ENCODE measurements at regions not wholly inside any gene's neighbourhood (a gene's known extent, or its start where the extent isn't known, plus 50 kb on each side); places are given as distances from the start of the nearest gene placed in this dataset.

DNA sequence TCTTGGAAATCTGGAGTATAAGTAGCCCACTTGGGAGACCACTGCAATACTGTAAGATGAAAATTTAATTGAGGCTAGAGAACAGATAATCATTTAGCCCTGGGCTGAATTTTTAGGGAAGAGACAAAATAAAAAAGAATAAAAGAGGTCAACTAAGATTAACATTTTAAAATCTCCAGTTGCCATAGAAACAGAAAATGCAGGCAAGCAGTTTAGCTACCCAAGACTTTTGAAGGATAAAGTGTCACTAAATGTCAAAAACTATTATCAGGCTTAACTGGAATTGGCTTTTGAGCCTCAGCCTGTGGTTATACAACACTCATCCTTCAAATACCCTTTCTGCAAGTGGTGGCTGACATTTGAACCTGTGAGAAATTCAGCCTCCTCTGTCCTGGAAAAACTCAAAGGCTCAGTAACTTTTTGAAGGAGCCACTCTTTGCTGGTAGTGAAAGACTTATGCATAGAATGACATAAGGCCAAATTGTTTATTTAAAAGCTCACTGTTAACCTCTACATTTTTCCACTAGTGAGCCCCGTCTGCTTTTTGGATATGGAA lies 220.7 kb upstream of the KCNJ16 start:
- DNase-seq, result no peak

DNA sequence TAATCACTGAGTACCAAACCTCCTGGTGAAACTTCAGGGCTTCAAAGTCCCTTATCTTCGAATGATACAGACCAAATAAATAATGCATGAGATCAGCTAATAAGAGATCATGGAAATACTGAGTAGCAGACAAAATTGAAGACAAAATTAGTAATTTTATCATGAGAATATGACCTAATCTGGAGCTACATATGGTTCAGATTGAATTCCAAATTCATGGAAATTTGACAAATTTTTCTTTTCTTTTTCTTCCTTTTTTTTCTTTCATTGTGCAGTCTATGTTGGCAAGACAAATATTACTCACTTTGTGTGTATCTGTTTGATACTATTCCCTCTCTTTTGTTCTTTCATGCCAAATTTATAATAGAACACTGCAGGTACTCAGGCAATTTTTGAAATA lies 218.1 kb upstream of the KCNJ16 start:
- DNase-seq, result no peak

DNA sequence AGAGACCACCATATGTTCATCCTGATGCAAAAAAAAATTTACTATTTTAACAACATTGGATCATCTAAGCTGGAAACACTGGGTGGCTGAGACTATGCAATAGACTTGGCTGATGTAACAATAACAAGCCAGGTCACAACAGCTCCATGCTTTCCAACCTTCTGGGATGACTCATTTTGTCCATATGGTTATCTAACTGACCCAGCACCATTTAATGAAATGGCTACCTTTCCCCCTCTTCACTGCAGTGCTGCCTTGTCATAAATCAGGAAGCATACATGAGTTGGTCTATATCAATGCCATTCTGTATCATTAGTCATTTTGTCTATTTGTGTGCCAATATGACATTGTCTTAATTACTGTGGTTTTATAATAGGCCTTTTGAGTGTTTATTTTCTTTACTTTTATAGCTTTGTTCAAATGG lies 217.6 kb upstream of the KCNJ16 start:
- no peak for DNase-seq

GRCh38 chr17:69858460-69858859 lies 216.6 kb upstream of the KCNJ16 start:
- no peak for DNase-seq

GRCh38 chr17:69860142-69860680 lies 214.8 kb upstream of the KCNJ16 start:
- DNase-seq, result no peak

DNA sequence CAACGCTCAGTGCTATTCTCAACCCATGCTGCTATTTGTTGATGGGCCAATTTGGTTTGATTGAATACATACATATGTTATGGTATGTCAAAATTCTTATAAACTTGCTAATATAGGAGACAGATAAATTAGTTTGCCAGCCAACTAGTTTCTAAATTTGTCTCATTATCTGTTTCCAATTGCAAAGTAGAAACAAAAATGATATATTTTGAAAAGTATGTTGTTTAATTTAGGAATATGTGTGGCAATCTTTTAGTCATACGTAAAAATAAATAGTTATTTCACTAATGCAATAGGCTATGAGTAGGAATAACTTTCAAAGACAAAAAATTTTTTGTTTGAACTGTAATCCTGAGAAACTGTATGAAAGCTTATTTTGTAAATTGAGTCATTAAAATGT lies 210.6 kb upstream of the KCNJ16 start:
- DNase-seq, result no peak

DNA sequence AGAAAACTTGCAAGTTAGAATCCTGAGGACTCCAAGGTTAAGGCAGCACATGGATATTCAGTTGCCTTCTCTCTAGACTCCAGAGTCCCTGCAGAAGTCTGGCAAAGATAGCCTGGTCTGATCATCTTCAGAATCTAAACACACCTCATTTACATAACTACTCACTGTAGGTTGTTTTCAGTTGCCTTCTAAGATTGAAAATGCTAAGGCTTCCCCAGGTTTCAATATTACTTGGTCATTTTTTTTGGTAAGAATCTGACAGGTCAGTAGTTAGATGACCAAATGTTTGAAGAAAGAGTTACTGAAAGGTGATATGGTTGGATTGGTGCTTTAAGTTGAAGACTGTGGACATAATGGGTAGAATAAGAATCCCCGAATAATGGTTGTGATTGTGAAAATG lies 205.4 kb upstream of the KCNJ16 start:
- no peak for DNase-seq

GRCh38 chr17:69870091-69870530 lies 204.9 kb upstream of the KCNJ16 start:
- DNase-seq, result no peak

DNA sequence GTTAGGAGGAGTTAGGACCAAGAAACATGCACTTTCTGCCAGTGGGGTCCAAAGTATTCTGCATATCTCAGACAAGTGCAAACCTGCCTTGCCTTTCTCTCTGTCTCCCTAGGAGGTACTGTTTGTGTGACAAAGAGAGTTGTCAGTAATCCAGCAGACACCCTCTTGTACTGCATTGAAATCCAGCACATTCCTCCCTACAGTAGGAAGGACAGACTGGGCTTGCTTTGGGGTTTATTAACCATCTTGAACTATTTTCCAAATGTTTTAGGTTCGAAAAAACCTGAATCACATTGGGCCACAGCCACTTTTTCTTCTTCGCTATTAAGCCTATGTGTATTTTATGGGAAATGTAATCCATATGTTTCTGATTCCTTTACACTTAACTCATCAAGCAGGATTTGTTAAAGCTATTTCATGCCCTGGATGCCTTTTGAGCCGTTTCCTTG lies 204.2 kb upstream of the KCNJ16 start:
- DNase-seq, result no peak

GRCh38 chr17:69871318-69871717 lies 203.7 kb upstream of the KCNJ16 start:
- no peak for DNase-seq

DNA sequence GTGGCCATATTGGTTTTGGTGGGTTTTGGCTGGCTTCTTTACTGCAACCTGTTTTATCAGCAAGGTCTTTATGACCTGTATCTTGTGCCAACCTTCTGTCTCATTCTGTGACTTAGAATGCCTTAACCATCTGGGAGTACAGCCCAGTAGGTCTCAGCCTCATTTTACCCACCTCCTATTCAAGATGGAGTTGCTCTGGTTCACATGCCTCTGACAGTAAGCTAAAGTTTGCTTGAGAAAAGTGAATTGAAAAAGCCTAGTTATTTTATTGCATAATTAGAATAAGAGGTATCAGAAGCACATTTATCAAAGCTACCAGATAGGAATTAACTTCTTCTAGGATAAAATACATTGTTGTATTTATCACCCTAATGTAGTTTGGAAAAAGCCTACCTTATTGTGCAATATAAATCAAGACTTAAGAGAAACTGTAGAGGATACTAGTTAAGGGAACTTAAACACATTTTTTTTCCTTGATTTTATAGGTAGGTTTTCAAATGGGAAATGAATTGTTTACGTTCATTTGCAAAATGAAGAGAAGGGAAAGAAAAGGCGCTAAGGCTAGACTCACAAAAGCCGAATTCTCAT lies 202.3 kb upstream of the KCNJ16 start:
- no peak for DNase-seq

DNA sequence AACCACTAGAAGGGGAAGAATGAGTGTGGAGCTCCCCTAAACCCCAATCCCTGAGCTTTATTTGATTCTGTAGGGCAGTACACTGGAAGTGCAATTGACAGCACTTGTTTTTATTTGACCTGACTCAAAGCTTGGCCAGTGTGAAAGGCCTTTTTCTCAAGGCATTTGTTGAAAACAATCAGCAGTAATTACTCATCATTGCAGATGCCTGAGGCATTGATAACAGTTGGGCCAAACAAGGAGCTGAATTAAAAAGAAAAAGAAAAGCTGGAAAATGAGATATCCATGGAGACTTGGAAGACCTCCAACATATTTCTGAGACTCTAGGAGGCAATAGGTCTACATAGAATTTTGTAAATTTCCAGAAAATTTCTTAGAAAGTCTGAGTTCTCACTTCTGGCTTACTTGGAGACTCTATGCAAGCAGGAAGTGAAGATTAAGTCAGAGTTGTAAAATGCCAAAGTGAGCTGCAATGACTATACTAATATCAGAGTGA lies 200.8 kb upstream of the KCNJ16 start:
- no peak for DNase-seq

DNA sequence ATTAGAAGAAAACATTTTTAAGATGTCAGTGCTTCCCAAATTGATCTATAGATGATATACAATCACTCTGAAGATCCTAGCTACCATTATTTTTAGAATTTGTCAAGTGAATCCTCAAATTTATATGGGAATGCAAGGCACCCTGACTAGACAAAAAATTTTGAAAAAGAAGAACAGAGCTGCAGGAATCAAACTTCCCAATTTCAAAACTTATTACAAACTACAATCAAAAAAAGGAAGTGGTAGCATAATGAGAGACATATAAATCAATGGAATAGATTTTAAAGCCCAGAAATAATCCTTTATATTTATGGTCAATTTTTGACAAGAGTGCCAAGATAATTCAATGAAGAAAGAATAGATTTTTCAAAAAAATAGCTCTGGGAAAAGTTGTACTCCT lies 198.3 kb upstream of the KCNJ16 start:
- DNase-seq, result no peak

DNA sequence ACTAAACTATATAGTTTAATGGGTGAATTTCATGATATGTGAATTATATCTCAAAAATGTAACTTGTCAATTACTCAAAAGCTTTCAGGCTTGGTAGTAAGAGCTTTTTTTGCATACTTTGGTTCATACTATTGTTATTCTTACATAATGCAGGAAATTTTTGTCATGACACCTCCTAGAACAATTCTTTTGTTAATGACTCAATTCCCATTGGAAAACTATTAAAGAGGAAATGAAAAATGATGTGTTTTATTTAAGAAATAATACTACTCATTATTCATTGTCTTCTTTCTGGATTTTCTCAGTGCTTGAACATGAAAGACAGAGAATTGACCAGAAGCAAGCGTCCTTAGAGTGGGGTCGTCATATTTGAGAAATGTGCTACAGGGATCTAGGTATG lies 196.4 kb upstream of the KCNJ16 start:
- no peak for DNase-seq

DNA sequence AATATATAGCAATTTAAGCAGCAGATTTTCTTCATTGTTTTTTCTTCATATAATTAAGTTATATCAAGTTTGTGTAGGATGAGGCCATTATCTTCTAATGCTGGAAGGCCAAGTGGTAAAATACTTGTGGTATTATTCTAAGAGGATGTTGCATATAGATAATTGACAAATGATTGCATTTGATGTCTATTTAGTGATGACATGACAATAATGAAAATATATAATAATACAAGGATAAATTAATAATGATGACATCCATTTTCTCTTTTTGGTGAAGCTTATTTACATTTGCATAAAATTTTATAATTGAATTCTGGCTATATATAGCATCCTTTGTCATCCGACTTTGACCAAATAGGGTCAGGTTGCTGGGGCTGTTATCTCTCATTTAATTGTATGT lies 195.4 kb upstream of the KCNJ16 start:
- no peak for DNase-seq

GRCh38 chr17:69880591-69881112 lies 194.4 kb upstream of the KCNJ16 start:
- DNase-seq, result no peak

DNA sequence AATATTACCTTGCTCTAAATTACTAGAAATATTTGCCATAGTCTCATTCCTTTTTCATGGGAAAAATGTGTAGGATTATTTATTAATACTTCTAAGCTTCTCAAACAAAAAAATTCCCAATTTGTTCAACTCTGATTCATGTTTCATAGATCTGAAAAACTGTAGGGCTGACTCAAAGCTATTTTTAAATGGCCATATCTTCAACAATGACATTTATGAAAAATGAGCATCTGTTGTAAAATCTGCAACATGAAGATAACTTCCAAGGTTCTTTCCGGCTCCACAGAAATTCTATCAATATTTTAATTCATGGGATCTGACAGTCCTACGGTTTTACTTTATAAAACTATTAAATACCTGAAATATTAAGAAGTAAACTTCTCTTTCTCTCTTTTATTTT lies 192.7 kb upstream of the KCNJ16 start:
- no peak for DNase-seq

GRCh38 chr17:69883120-69883519 lies 191.9 kb upstream of the KCNJ16 start:
- no peak for DNase-seq

DNA sequence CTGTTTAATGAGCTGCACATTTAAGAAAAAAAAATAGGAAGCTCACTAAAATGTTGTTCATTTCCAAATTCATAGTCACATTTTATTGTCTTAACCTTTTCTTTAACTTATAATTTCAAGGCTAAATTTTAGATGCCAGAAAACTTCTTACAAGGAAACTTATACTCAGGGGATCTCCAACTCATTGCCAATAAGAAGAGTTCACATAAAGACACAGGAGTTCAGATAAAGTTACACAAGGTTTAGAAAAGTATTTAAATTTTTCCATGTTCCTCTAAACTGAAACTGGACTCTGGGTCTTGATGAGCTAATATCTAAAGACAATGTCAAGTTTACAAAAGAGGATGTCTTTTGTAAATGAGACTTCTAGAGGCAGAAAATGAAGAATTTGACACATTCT lies 190.7 kb upstream of the KCNJ16 start:
- DNase-seq, result no peak

DNA sequence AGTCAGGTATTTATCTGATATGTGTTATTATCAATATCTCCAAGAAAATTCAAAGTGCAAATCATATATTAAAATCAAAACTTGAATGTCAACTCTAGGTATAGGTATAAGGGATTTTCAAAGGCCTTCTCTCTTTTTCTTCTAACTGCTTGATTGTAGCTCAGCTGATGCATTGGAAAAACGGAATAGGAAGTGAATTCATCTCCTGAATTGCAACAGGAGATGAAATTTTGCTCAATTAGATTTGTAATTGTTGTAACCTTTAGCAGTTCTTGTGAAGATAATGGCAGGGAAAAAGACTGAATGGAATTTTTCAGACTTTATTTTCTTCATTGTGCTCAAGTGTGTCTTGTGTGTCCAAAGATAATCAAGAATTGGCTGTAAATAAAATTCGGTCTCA lies 190.2 kb upstream of the KCNJ16 start:
- DNase-seq, result no peak

- no peak for DNase-seq
These were observed 176.4 kb upstream of the KCNJ16 start for GRCh38 chr17:69898601-69899000.

DNA sequence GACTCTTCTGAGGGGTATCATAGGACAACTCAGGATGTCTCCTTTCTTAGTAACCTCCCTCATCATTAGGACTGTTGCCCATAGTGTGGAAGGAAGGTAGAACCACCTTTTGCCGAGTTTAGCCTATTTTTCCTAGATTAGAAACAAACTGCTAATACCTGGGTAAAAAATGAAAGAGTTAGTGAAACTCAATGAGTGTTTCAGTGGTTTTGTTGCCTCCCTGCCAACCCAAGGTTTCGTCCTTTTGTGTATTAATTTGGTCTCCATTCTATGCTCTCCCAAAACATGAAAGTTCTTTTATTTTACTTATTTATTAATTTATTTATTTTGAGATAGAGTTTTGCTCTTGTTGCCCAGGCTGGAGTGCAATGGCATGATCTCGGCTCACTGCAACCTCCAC lies 174.9 kb upstream of the KCNJ16 start:
- no peak for DNase-seq

DNA sequence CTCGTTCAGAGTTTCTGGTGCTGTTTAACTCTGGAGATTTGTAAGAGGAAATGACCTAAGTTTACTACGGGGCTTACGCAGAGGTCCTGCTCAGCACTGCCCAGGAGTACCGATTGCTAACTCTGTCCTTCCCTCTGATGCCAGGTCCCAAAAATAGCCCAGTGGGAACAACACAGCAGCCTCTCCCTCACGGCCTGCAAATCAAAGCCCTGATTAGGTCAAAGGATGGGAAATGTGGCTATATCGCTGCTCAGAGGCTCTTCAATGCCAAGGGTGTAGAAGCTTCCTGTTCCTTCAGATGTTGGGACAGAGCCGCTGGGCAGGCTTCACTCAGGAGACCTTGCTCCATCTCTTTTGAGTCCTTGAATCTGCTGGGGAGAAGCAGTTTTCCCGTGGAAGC lies 174.2 kb upstream of the KCNJ16 start:
- no peak for DNase-seq

DNA sequence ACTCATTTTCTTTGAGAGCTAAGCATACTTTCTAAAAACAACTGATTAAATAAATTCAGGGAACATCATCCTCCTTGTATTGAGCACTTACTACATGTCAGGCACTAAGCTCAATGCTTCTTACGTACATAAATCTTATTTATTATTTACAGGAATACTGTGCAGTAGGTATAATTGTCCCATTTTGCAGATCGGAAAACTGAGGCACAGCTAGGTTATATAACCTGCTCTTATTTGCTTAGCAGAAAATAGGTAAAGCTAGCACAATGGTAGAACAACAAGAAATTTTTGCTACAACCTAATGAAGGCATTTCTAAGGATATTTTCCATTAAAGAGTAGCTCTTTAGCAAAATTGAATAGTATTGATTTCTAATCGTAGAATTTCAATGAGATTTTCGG lies 168.7 kb upstream of the KCNJ16 start:
- no peak for DNase-seq
